ENCODE measurements at regions not wholly inside any gene's neighbourhood (a gene's known extent, or its start where the extent isn't known, plus 50 kb on each side); places are given as distances from the start of the nearest gene placed in this dataset.

GRCh38 chr3:82078246-82078645, 316.8 kb upstream of the GBE1 start:
- H3K4me3 ChIP-seq (ENCODE audit: low read length): no peak overlapping the region
- no peak overlapping the region for H3K27ac ChIP-seq (ENCODE audit: low read length)
- H3K27me3 ChIP-seq (ENCODE audit: insufficient read depth, low read length): no peaks in the 10 kb centered on the region
- no peak overlapping the region for H3K9ac ChIP-seq (ENCODE audit: low read depth, low read length)
- no peaks in the 10 kb centered on the region for H3K9me3 ChIP-seq (ENCODE audit: insufficient read depth, low read depth, low read length)
- peaks cover 7% of the 10 kb centered on the region; the same call in 1 of the 2 replicates for H3K4me1 ChIP-seq (ENCODE audit: insufficient read depth, low read length)
- H3K36me3 ChIP-seq (ENCODE audit: insufficient read depth, low read depth, low read length): no peaks in the 10 kb centered on the region

DNA sequence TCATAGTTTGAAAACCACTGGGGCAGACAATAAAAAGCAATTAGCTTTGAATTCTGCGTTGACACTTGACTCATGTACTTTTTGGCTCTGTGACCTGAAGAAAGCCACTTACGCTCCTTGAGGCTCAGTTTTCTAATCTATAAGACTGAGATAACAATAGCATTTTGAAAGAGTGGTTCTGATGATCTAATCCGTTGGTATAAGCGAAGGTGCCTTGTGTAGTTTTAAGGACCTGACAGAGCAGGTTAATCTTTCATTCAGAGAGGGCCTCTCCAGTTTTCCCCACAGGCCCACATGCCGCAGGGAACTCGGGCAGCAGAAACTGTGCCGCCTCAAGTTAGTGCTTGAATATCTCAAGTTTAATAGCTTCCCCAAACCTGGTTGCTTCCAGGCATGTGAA, 306.0 kb upstream of the GBE1 start:
- Histone ChIP-seq H3K27me3 (ENCODE audit: insufficient read depth, low read length) (no peaks in the 10 kb centered on the region), H3K27ac (ENCODE audit: low read length) (no peak overlapping the region), H3K36me3 (ENCODE audit: insufficient read depth, low read depth, low read length) (no peaks in the 10 kb centered on the region), H3K9me3 (ENCODE audit: insufficient read depth, low read depth, low read length) (no peaks in the 10 kb centered on the region), H3K9ac (ENCODE audit: low read depth, low read length) (no peak overlapping the region), H3K4me1 (ENCODE audit: insufficient read depth, low read length) (no peaks in the 10 kb centered on the region), H3K4me3 (ENCODE audit: low read length) (no peak overlapping the region)

DNA sequence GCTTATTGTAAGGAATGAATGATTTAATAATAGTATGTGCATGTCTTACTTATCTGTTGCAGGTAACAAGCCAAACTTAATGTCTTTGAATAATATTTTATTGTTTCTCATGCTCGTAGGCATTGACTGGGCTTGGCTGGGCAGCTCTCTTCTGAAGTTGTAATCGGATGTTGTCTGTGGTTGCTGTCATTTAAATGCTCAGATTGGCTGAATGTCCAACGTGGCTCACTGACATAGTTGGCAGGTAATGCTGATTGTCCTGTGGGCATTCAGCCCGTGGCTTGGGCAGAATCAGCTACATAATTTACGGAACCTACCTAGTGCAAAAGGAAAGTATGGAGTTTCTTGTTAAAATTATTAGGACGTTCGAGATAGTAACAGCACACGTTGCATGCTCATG, 297.4 kb upstream of the GBE1 start:
- H3K27ac ChIP-seq (ENCODE audit: low read length): no peak overlapping the region
- H3K9me3 ChIP-seq (ENCODE audit: insufficient read depth, low read depth, low read length): no peaks in the 10 kb centered on the region
- no peak overlapping the region for H3K4me3 ChIP-seq (ENCODE audit: low read length)
- H3K9ac ChIP-seq (ENCODE audit: low read depth, low read length): no peak overlapping the region
- H3K36me3 ChIP-seq (ENCODE audit: insufficient read depth, low read depth, low read length): no peaks in the 10 kb centered on the region
- H3K27me3 ChIP-seq (ENCODE audit: insufficient read depth, low read length): no peaks in the 10 kb centered on the region
- no peaks in the 10 kb centered on the region for H3K4me1 ChIP-seq (ENCODE audit: insufficient read depth, low read length)

- no peak overlapping the region for H3K9ac ChIP-seq (ENCODE audit: low read depth, low read length)
- H3K9me3 ChIP-seq (ENCODE audit: insufficient read depth, low read depth, low read length): no peaks in the 10 kb centered on the region
- H3K36me3 ChIP-seq (ENCODE audit: insufficient read depth, low read depth, low read length): no peaks in the 10 kb centered on the region
- H3K4me1 ChIP-seq (ENCODE audit: insufficient read depth, low read length): no peaks in the 10 kb centered on the region
- H3K27ac ChIP-seq (ENCODE audit: low read length): no peak overlapping the region
- H3K4me3 ChIP-seq (ENCODE audit: low read length): no peak overlapping the region
- H3K27me3 ChIP-seq (ENCODE audit: insufficient read depth, low read length): no peaks in the 10 kb centered on the region
These were observed 294.3 kb upstream of the GBE1 start for GRCh38 chr3:82055792-82056191.

- no peaks in the 10 kb centered on the region for H3K27me3 ChIP-seq (ENCODE audit: insufficient read depth, low read length)
- H3K27ac ChIP-seq (ENCODE audit: low read length): no peak overlapping the region
- H3K36me3 ChIP-seq (ENCODE audit: insufficient read depth, low read depth, low read length): no peaks in the 10 kb centered on the region
- no peaks in the 10 kb centered on the region for H3K9me3 ChIP-seq (ENCODE audit: insufficient read depth, low read depth, low read length)
- H3K4me1 ChIP-seq (ENCODE audit: insufficient read depth, low read length): no peaks in the 10 kb centered on the region
- no peak overlapping the region for H3K9ac ChIP-seq (ENCODE audit: low read depth, low read length)
- no peak overlapping the region for H3K4me3 ChIP-seq (ENCODE audit: low read length)
These were observed 293.4 kb upstream of the GBE1 start for GRCh38 chr3:82054849-82055248.

DNA sequence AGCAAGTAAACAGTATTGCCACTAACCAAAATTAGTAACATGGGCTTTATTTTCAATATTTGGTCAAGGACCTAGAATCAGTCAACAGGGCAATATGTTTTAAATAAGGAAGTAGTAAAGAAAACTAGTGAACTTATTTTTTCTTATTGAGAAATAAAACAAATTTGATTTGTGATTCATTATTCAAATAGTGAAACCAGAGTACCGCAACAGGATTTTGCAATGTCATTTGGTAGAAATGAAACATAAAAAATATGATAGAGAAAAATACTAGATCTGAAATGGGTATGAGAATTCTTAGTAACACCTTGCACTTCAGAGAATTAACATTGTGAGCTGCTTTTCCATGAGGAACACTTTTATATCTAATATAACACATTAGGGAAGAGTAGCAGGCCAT, 291.8 kb upstream of the GBE1 start:
- no peak overlapping the region for H3K4me3 ChIP-seq (ENCODE audit: low read length)
- H3K4me1 ChIP-seq (ENCODE audit: insufficient read depth, low read length): no peaks in the 10 kb centered on the region
- H3K27me3 ChIP-seq (ENCODE audit: insufficient read depth, low read length): no peaks in the 10 kb centered on the region
- H3K36me3 ChIP-seq (ENCODE audit: insufficient read depth, low read depth, low read length): no peaks in the 10 kb centered on the region
- no peak overlapping the region for H3K27ac ChIP-seq (ENCODE audit: low read length)
- H3K9ac ChIP-seq (ENCODE audit: low read depth, low read length): no peak overlapping the region
- H3K9me3 ChIP-seq (ENCODE audit: insufficient read depth, low read depth, low read length): no peaks in the 10 kb centered on the region

- H3K27ac ChIP-seq (ENCODE audit: low read length): no peak overlapping the region
- no peaks in the 10 kb centered on the region for H3K9me3 ChIP-seq (ENCODE audit: insufficient read depth, low read depth, low read length)
- H3K4me3 ChIP-seq (ENCODE audit: low read length): no peak overlapping the region
- no peaks in the 10 kb centered on the region for H3K36me3 ChIP-seq (ENCODE audit: insufficient read depth, low read depth, low read length)
- H3K9ac ChIP-seq (ENCODE audit: low read depth, low read length): no peak overlapping the region
- H3K4me1 ChIP-seq (ENCODE audit: insufficient read depth, low read length): no peaks in the 10 kb centered on the region
- H3K27me3 ChIP-seq (ENCODE audit: insufficient read depth, low read length): no peaks in the 10 kb centered on the region
These were observed 288.9 kb upstream of the GBE1 start for GRCh38 chr3:82050382-82050781.

- H3K27me3 ChIP-seq (ENCODE audit: insufficient read depth, low read length): no peaks in the 10 kb centered on the region
- no peaks in the 10 kb centered on the region for H3K36me3 ChIP-seq (ENCODE audit: insufficient read depth, low read depth, low read length)
- H3K9ac ChIP-seq (ENCODE audit: low read depth, low read length): no peak overlapping the region
- H3K4me1 ChIP-seq (ENCODE audit: insufficient read depth, low read length): no peaks in the 10 kb centered on the region
- H3K27ac ChIP-seq (ENCODE audit: low read length): no peak overlapping the region
- H3K4me3 ChIP-seq (ENCODE audit: low read length): no peak overlapping the region
- no peaks in the 10 kb centered on the region for H3K9me3 ChIP-seq (ENCODE audit: insufficient read depth, low read depth, low read length)
These were observed 287.3 kb upstream of the GBE1 start for GRCh38 chr3:82048711-82049110.

DNA sequence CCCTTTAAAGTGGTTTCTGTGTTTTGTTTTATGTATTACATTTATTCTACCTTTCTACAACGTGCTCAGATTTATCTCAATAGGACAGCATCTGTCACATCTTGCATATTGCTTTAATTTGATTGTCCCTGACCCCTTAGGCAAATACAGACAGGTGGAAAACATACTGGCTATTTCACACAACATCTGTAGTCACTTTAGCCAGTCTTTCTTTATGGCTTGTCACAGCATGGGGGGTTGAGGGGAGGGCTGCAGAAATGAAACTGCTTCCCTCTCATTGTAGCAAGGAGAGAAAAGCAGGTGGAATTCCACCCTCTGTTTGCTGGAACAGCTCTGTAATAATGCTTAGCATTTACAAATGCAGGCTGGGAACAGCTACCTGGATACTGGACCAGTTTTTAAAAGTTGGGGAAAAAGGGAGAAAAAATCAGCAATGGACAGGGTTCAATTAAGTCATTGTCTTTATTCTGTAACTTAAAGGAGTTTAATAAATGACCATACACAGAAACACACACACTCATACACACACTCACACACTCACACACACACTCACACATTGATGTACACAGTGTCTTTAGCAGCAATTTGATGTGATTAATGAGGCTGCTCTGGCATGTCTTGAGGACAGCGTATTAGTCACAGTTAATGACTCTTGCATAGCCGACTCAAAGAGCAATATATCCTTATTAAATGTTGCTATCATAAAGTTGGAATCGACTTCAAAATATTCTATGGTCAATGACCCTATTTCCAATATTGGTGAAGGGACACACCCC, 283.7 kb upstream of the GBE1 start:
- no peaks in the 10 kb centered on the region for H3K9me3 ChIP-seq (ENCODE audit: insufficient read depth, low read depth, low read length)
- H3K4me1 ChIP-seq (ENCODE audit: insufficient read depth, low read length): no peaks in the 10 kb centered on the region
- no peak overlapping the region for H3K9ac ChIP-seq (ENCODE audit: low read depth, low read length)
- H3K4me3 ChIP-seq (ENCODE audit: low read length): no peak overlapping the region
- H3K36me3 ChIP-seq (ENCODE audit: insufficient read depth, low read depth, low read length): no peaks in the 10 kb centered on the region
- H3K27ac ChIP-seq (ENCODE audit: low read length): no peak overlapping the region
- no peaks in the 10 kb centered on the region for H3K27me3 ChIP-seq (ENCODE audit: insufficient read depth, low read length)

- Histone ChIP-seq H3K9ac (ENCODE audit: low read depth, low read length) (no peak overlapping the region), H3K36me3 (ENCODE audit: insufficient read depth, low read depth, low read length) (no peaks in the 10 kb centered on the region)
These were observed 277.1 kb upstream of the GBE1 start for GRCh38 chr3:82038556-82038955.

GRCh38 chr3:82033186-82033585, 271.7 kb upstream of the GBE1 start:
- Histone ChIP-seq H3K27me3 (ENCODE audit: insufficient read depth, low read length) (no peaks in the 10 kb centered on the region), H3K9ac (ENCODE audit: low read depth, low read length) (no peak overlapping the region), H3K27ac (ENCODE audit: low read length) (no peak overlapping the region), H3K9me3 (ENCODE audit: insufficient read depth, low read depth, low read length) (no peaks in the 10 kb centered on the region), H3K4me3 (ENCODE audit: low read length) (no peak overlapping the region), H3K4me1 (ENCODE audit: insufficient read depth, low read length) (no peaks in the 10 kb centered on the region), H3K36me3 (ENCODE audit: insufficient read depth, low read depth, low read length) (no peaks in the 10 kb centered on the region)

More at GRCh38 chr3:82038556-82038955, 277.1 kb upstream of the GBE1 start:
- no peaks in the 10 kb centered on the region for H3K9me3 ChIP-seq (ENCODE audit: insufficient read depth, low read depth, low read length)
- no peaks in the 10 kb centered on the region for H3K27me3 ChIP-seq (ENCODE audit: insufficient read depth, low read length)
- H3K4me3 ChIP-seq (ENCODE audit: low read length): no peak overlapping the region
- no peaks in the 10 kb centered on the region for H3K4me1 ChIP-seq (ENCODE audit: insufficient read depth, low read length)
- no peak overlapping the region for H3K27ac ChIP-seq (ENCODE audit: low read length)

DNA sequence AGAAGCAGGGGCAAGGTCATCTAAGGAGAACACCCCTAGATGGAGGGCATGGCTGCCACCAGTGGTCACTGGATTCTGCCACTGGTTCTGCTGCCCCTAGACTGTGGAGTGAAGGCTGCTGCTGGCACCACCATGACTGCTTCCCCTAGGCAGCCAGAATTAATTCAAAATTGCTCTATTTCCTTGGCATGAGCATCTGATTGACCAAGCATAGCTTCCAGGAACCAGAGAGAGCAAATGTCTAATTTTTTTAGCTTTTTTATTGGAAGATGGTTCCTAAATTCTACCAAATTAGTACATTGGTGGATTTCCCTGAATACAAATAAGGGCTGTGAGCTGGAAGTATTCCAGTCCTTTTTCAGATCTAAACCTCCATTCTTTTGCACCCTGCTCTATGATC, 270.2 kb upstream of the GBE1 start:
- Histone ChIP-seq H3K4me3 (ENCODE audit: low read length) (no peak overlapping the region), H3K9ac (ENCODE audit: low read depth, low read length) (no peak overlapping the region), H3K36me3 (ENCODE audit: insufficient read depth, low read depth, low read length) (no peaks in the 10 kb centered on the region), H3K4me1 (ENCODE audit: insufficient read depth, low read length) (no peaks in the 10 kb centered on the region), H3K9me3 (ENCODE audit: insufficient read depth, low read depth, low read length) (no peaks in the 10 kb centered on the region), H3K27me3 (ENCODE audit: insufficient read depth, low read length) (no peaks in the 10 kb centered on the region), H3K27ac (ENCODE audit: low read length) (no peak overlapping the region)
